ENCODE measurements at regions not wholly inside any gene's neighbourhood (a gene's known extent, or its start where the extent isn't known, plus 50 kb on each side); places are given as distances from the start of the nearest gene placed in this dataset.

DNA sequence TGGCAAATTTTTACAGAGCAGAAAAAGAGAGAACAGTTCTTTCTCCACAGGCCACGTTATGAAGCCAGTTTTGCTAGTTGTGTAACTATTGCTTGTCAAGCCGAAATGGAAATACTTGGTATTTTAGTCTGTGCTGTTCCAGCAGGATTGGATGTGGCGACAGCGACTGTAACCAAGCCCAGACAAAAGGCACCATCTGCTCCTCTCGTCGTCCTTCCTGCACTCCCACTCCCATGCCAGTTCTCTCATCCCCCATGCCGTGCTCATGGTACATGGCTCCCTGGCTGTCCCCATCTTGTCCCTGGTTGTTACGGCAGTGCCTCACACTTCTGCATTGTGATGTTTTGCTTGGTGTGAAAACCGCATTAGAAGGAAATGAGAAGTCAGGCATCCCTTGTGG is 185.7 kb upstream of the FZD8 start:
- TF ChIP-seq, protein P1, sequence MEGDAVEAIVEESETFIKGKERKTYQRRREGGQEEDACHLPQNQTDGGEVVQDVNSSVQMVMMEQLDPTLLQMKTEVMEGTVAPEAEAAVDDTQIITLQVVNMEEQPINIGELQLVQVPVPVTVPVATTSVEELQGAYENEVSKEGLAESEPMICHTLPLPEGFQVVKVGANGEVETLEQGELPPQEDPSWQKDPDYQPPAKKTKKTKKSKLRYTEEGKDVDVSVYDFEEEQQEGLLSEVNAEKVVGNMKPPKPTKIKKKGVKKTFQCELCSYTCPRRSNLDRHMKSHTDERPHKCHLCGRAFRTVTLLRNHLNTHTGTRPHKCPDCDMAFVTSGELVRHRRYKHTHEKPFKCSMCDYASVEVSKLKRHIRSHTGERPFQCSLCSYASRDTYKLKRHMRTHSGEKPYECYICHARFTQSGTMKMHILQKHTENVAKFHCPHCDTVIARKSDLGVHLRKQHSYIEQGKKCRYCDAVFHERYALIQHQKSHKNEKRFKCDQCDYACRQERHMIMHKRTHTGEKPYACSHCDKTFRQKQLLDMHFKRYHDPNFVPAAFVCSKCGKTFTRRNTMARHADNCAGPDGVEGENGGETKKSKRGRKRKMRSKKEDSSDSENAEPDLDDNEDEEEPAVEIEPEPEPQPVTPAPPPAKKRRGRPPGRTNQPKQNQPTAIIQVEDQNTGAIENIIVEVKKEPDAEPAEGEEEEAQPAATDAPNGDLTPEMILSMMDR (IDR thresholded peaks at IDR 0.05), result no peak
- TF ChIP-seq EP300 (IDR thresholded peaks at IDR 0.05) (no peak), POLR2A (IDR thresholded peaks at IDR 0.05) (no peak)
